Panc1 (cell line): ENCODE measurements at regions not wholly inside any gene's neighbourhood (a gene's known extent, or its start where the extent isn't known, plus 50 kb on each side); places are given as distances from the start of the nearest gene placed in this dataset.

Experiments
- ATAC-seq: fragments of 200-7000 bp; cut with Tn5 transposase; 2 replicates; pipeline ENCODE4 v1.9.1; 2020; ENCODE audit warnings: mild to moderate bottlenecking, moderate library complexity
- BruUV-seq: library from RNA; stranded (reverse); fragments of 400-500 nt; replicated peaks from 2 replicates; lab custom pipeline; 2021; lab: Mats Ljungman, UMichigan
- CTCF ChIA-PET: fragments of 300-600 bp; sonication (Branson Sonifier 250); formaldehyde crosslinking; loops from one replicate; lab custom pipeline; 2022; ENCODE audit warnings: antibody characterized with exemption; lab: Charles Lee
- POLR2A ChIA-PET: fragments of 300-600 bp; sonication (Branson Sonifier 250); formaldehyde crosslinking; loops from one replicate; lab custom pipeline; 2022; ENCODE audit warnings: antibody characterized with exemption; lab: Charles Lee
- DNase-seq: peaks from one replicate; pipeline ENCODE4 v3.0.0-alpha.2; 2010; ENCODE audit warnings: low read depth, low spot score
- H3K27ac ChIP-seq: 2 replicates; pipeline ENCODE4 v1.5.1; 2011; ENCODE audit warnings: mild to moderate bottlenecking, low read length, inconsistent platforms
- H3K27me3 ChIP-seq: fragments of 200-500 bp; sonication (Bioruptor generic); 2 replicates; pipeline ENCODE4 v1.6.0; 2014; ENCODE audit warnings: low read length, inconsistent platforms; ENCODE audit not compliant: control insufficient read depth, insufficient read depth
- H3K36me3 ChIP-seq: fragments of 200-500 bp; sonication (Bioruptor generic); 2 replicates; pipeline ENCODE4 v1.5.1; 2014; ENCODE audit warnings: inconsistent platforms, mild to moderate bottlenecking, low read length, moderate library complexity; ENCODE audit not compliant: control insufficient read depth, insufficient read depth
- H3K4me1 ChIP-seq: 2 replicates; pipeline ENCODE4 v1.5.1; 2011; ENCODE audit warnings: inconsistent platforms, mild to moderate bottlenecking, low read length, moderate library complexity; ENCODE audit not compliant: control insufficient read depth, insufficient read depth
- H3K4me3 ChIP-seq, 2 experiments: 2 replicates each; pipeline ENCODE4 v1.5.1; 2011 to 2012; ENCODE audit warnings: low read depth in 2 of 2, low read length in 2 of 2, mild to moderate bottlenecking in 2 of 2, inconsistent platforms in 1 of 2, moderate library complexity in 1 of 2
- H3K9me3 ChIP-seq: fragments of 200-500 bp; sonication (Bioruptor generic); 2 replicates; pipeline ENCODE4 v1.5.1; 2014; ENCODE audit warnings: low read depth, mild to moderate bottlenecking, inconsistent platforms, low read length, moderate library complexity; ENCODE audit not compliant: control insufficient read depth, insufficient read depth
- POLR2AphosphoS5 ChIP-seq: IDR thresholded peaks from 2 replicates; pipeline ENCODE4 v1.6.1; 2012; ENCODE audit warnings: mild to moderate bottlenecking, low read depth, low read length, moderate library complexity
- SIN3A ChIP-seq: IDR thresholded peaks from 2 replicates; pipeline ENCODE4 v1.6.1; 2012; ENCODE audit warnings: low read depth, mild to moderate bottlenecking, low read length, moderate library complexity, borderline replicate concordance; ENCODE audit not compliant: insufficient read depth
- TCF7L2 ChIP-seq: IDR thresholded peaks from 2 replicates; pipeline ENCODE4 v1.6.1; 2011; ENCODE audit warnings: mild to moderate bottlenecking, low read depth, low read length, inconsistent platforms
- in situ Hi-C: cut with HindIII; loops from 2 replicates; pipeline ENCODE4 v1.10.0; 2016; ENCODE audit warnings: low sequenced_read_pairs, low pct_unique_long_range_greater_than_20kb
- intact Hi-C: fragments of 100-400 bp; cut with micrococcal nuclease; formaldehyde crosslinking; loops from one replicate; pipeline ENCODE4 v1.10.0; 2022; ENCODE audit not compliant: unreplicated experiment
- TF ChIP-seq, protein P1 (sequence below), 2 experiments: IDR thresholded peaks; 2 replicates each; pipeline ENCODE4 v1.6.1; 2011 to 2012; ENCODE audit warnings: low read depth in 2 of 2, control low read depth in 1 of 2, low read length in 1 of 2, mild to moderate bottlenecking in 1 of 2, moderate library complexity in 1 of 2; ENCODE audit not compliant: insufficient read depth in 1 of 2
- TF ChIP-seq, protein P2 (sequence below): fragments of 450-650 bp; IDR thresholded peaks from 2 replicates; pipeline ENCODE4 v1.5.1; 2017; ENCODE audit warnings: mild to moderate bottlenecking

DNA sequence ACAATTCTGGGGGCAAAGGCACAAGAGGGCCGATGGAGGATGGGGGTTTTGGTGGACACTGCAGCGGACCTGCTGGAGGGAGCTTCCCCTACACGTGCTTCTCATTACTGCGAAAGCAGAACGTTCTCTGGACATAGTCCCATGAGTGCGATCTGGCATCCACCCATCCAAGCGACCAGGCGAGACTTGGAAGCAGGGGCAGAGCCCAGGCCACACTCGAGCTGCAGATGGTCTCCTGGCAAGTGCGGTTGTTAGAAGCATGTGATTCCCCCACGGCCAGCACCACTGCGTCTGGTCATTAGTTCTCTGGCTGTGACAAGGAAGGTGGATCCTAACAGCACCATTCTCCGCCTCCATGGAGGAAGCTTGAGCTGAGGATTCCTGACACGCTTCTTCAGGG, 118.4 kb upstream of the TCERG1L start:
- ChIA-PET CTCF (no interaction called here), POLR2A (no interaction called here)
- TF ChIP-seq SIN3A (no peak), POLR2AphosphoS5 (no peak), TCF7L2 (no peak)
- TF ChIP-seq, protein P1, sequence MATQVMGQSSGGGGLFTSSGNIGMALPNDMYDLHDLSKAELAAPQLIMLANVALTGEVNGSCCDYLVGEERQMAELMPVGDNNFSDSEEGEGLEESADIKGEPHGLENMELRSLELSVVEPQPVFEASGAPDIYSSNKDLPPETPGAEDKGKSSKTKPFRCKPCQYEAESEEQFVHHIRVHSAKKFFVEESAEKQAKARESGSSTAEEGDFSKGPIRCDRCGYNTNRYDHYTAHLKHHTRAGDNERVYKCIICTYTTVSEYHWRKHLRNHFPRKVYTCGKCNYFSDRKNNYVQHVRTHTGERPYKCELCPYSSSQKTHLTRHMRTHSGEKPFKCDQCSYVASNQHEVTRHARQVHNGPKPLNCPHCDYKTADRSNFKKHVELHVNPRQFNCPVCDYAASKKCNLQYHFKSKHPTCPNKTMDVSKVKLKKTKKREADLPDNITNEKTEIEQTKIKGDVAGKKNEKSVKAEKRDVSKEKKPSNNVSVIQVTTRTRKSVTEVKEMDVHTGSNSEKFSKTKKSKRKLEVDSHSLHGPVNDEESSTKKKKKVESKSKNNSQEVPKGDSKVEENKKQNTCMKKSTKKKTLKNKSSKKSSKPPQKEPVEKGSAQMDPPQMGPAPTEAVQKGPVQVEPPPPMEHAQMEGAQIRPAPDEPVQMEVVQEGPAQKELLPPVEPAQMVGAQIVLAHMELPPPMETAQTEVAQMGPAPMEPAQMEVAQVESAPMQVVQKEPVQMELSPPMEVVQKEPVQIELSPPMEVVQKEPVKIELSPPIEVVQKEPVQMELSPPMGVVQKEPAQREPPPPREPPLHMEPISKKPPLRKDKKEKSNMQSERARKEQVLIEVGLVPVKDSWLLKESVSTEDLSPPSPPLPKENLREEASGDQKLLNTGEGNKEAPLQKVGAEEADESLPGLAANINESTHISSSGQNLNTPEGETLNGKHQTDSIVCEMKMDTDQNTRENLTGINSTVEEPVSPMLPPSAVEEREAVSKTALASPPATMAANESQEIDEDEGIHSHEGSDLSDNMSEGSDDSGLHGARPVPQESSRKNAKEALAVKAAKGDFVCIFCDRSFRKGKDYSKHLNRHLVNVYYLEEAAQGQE (IDR thresholded peaks at IDR 0.05; ENCODE audit: insufficient read depth in 1 of 2, low read depth in 2 of 2, low read length in 1 of 2), result no peak
- TF ChIP-seq, protein P2, sequence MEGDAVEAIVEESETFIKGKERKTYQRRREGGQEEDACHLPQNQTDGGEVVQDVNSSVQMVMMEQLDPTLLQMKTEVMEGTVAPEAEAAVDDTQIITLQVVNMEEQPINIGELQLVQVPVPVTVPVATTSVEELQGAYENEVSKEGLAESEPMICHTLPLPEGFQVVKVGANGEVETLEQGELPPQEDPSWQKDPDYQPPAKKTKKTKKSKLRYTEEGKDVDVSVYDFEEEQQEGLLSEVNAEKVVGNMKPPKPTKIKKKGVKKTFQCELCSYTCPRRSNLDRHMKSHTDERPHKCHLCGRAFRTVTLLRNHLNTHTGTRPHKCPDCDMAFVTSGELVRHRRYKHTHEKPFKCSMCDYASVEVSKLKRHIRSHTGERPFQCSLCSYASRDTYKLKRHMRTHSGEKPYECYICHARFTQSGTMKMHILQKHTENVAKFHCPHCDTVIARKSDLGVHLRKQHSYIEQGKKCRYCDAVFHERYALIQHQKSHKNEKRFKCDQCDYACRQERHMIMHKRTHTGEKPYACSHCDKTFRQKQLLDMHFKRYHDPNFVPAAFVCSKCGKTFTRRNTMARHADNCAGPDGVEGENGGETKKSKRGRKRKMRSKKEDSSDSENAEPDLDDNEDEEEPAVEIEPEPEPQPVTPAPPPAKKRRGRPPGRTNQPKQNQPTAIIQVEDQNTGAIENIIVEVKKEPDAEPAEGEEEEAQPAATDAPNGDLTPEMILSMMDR, result no peak
- intact Hi-C loops (no loop called here), in situ Hi-C loops (no loop called here)
- Histone ChIP-seq H3K9me3 (no peaks in the 10 kb centered on the region), H3K36me3 (no peaks in the 10 kb centered on the region), H3K4me3 (no peak overlapping the region), H3K27me3 (peaks cover 25% of the 10 kb centered on the region), H3K4me1 (no peaks in the 10 kb centered on the region), H3K27ac (no peak overlapping the region)
- no peak for ATAC-seq
- no TSS peak for BruUV-seq
- DNase-seq, result no peak

DNA sequence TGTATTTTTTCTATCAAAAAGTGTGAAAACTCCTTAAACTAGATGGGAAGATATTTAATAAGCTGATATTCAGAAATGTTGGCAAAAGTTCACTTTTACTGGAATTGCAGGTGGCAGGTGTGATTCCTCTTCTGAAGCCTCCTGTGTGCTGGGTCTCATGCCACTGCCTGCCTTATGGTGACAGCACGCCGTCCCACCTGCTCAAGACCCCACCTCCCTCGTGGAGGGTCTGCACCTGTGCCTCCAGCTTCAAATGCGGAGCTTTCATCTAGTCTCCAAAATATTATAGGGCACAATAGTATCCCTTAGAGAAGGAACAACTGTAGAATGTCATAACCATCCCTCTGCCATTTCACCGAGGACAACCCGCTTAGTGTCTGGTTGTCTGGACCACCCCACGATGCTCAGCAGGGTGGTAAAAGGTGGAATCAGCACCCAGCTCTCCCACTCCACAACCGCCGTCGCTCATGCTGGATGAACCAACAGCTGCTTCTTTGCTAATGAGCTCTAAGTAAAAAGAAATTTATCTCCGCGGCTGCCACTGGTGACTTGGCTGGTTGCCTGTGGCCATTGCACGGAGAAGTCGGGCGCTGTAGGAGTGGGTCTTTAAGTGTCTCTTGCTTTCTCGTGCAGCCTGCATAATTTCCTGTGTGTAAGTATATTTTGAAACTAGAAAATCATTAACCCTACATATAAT, 119.3 kb upstream of the TCERG1L start:
- Histone ChIP-seq H3K36me3 (no peaks in the 10 kb centered on the region), H3K4me1 (no peaks in the 10 kb centered on the region), H3K27me3 (peaks cover 28% of the 10 kb centered on the region), H3K9me3 (no peaks in the 10 kb centered on the region), H3K4me3 (no peak overlapping the region), H3K27ac (no peak overlapping the region)
- intact Hi-C loops (no loop called here), in situ Hi-C loops (no loop called here)
- TF ChIP-seq, protein P2, result no peak
- TF ChIP-seq SIN3A, result no peak
- TF ChIP-seq POLR2AphosphoS5, result no peak
- TF ChIP-seq, protein P1 (IDR thresholded peaks at IDR 0.05; ENCODE audit: insufficient read depth in 1 of 2, low read depth in 2 of 2, low read length in 1 of 2), result no peak
- no peak for TF ChIP-seq TCF7L2
- POLR2A ChIA-PET, result no interaction called here
- CTCF ChIA-PET, result no interaction called here
- DNase-seq, result no peak
- ATAC-seq, result no peak
- no TSS peak for BruUV-seq
